HG03432 (cell line): ENCODE measurements at regions not wholly inside any gene's neighbourhood (a gene's known extent, or its start where the extent isn't known, plus 50 kb on each side); places are given as distances from the start of the nearest gene placed in this dataset.
A peak's percentile ranks its signal among the peaks of the same experiment; 100 is the strongest.

ENCODE experiments used
- ATAC-seq: cut with Tn5 transposase; IDR thresholded peaks from one replicate; pipeline ENCODE4 v1.9.1; 2021; ENCODE audit warnings: mild to moderate bottlenecking, moderate library complexity; ENCODE audit not compliant: unreplicated experiment

GRCh38 chr7:121575194-121575765, 179.2 kb upstream of the FAM3C start:
- no peak for ATAC-seq

- ATAC-seq, result no peak
Measured at GRCh38 chr7:121574109-121574508, 178.0 kb upstream of the FAM3C start.

DNA sequence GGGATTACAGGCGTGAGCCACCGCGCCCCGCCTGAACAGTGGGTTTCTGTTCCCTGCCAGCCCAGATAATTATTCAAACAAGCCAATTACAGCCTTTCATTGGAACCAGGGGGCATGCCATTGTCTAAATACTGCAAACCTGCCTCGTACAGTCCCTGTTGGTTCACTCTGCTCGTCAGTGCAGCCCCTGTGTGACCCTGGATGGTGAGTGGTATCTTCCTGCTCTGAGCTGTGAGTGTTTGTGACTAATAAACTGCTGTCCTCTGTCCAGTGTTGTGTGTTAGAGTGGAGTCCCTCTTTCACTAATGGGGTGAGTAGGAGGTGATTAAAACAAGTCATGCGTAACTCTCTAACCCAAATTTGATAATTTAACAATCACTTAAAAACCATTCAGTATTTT, 176.5 kb upstream of the FAM3C start:
- no peak for ATAC-seq

DNA sequence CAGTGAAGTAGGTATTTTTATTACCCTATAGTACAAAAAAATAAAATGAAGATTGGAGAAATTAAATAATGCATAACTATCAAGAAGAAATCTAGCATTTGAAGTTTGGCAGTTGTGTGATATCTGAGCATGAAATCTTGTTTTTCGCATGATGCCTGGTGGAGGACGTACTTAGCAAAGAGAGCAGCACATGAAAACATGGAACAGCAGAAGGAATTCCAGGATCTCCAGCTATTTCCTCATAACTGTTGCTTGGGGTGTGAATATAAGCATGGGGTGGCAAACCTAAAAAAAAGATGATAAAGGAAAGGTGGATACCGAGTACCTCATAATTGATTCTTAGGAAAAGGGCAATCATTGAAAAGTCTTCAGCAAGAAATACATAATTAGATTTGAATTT, 174.3 kb upstream of the FAM3C start:
- no peak for ATAC-seq

GRCh38 chr7:121563177-121563576, 167.1 kb upstream of the FAM3C start:
- no peak for ATAC-seq

- no peak for ATAC-seq
Measured at GRCh38 chr7:121562259-121562658, 166.2 kb upstream of the FAM3C start.

GRCh38 chr7:121561717-121562116, 165.6 kb upstream of the FAM3C start:
- no peak for ATAC-seq

DNA sequence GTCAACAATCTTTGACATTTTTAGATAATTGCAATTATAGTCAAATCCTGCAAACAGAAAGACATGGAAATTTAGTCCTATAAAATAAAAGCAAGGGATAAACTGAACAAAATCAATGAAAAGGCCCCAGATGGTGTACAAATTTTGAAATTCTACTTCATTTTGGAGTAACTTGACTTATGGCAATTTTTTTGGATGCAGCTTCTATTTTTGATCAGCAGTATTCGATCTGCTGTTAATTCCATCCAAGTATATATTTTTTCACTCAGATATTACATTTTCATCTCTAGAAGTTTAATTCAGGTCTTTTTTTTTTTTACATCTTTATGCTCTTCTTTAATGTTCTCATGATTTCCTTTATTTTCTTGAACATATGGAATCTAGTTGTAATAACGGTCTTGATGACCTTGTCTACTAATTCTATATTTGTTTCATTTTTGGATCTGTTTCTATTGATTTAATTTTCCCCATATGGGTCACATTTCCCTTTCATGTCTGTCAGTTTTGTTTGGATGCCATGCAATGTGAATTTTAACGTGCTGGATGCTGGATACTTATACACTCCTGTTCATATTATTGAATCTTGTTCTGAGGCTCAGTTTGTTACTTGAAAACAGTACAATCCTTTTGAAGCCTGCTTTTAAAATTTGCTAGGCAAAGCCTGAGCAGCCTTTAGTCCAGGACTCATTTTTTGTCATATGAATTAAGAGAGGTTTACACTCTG, 164.3 kb upstream of the FAM3C start:
- no peak for ATAC-seq

DNA sequence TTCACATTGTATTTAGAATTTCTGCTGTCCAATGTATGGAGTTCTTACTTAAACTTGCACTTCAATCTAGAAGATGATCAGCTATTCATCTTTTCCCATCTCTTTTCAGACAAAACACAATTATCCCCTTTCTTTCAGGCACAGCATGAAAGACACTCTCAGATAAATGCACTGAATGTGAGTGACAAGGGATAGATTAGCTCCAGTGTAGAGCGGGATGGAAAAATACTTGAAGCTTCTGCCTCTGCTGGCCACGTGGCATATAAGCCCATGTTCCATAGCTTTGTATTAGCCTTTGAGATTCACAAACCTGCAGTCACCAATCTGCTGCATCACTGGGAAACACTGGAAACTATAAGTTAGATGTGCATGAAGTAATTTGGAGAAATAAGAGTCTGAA, 162.2 kb upstream of the FAM3C start:
- no peak for ATAC-seq

GRCh38 chr7:121557034-121557892, 161.2 kb upstream of the FAM3C start:
- no peak for ATAC-seq

- ATAC-seq, result no peak
Measured at GRCh38 chr7:121555558-121555957, 159.4 kb upstream of the FAM3C start.

- peak; percentile 78 for ATAC-seq
Measured at GRCh38 chr7:121547544-121548092, 151.5 kb upstream of the FAM3C start.

- no peak for ATAC-seq
Measured at GRCh38 chr7:121546632-121547543, 150.8 kb upstream of the FAM3C start.

- ATAC-seq, result no peak
Measured at GRCh38 chr7:121545418-121545817, 149.3 kb upstream of the FAM3C start.

- ATAC-seq, result peak; percentile 84
Measured at GRCh38 chr7:121544726-121545125, 148.6 kb upstream of the FAM3C start.

DNA sequence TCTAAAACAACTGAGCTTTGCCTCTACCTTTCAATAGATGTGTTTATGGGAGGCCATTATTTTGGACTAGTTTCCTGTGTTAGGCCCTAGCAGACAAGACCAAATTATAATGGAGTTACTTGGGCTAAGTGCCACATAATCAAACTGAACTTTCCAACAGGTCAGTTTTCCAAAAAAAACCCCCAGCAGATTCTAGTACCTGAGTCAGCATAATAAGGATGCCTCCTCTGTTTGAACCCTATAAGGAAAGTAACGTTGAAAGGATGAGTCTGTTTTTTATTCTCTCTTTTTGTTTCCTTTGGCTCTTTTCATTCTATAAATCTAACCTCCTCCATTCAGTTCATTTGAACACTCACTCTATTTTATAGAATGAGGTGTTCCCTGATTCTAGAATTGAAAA, 148.1 kb upstream of the FAM3C start:
- no peak for ATAC-seq

DNA sequence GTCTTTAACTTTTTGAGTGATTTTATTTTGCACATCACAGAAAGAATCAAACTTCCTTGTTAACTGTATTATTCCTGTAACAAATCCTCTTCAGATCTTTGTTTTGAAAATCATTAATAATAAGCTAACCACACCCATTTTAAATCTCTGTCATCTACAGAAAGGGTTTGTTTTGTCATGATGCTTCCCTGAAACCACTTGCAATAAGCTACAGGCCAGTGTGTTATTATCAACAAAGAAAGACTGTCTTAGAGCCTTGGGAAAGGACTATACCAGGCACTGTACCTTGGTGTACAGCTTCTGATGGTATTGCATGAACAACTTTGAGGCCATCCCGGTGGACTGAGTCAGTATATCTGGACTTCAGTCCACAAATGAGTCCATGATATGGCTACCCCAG, 145.3 kb upstream of the FAM3C start:
- no peak for ATAC-seq

DNA sequence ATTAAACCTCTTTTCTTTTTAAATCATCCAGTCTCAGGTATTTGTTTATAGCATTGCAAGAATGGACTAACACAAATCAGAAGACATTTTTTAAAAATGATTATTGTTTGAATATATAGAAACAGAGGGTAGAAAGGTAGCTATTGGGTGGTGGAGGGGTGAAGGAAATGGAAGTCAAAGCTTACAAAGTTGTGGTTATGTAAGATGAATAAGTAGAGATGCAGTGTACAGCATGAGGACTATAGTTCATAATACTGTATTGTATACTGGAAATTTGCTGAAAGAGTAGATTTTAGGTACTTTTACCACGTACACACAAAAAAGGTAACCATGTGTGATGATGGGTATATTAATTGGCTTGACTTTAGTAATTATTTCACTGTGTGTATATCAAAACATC, 144.0 kb upstream of the FAM3C start:
- ATAC-seq, result no peak

DNA sequence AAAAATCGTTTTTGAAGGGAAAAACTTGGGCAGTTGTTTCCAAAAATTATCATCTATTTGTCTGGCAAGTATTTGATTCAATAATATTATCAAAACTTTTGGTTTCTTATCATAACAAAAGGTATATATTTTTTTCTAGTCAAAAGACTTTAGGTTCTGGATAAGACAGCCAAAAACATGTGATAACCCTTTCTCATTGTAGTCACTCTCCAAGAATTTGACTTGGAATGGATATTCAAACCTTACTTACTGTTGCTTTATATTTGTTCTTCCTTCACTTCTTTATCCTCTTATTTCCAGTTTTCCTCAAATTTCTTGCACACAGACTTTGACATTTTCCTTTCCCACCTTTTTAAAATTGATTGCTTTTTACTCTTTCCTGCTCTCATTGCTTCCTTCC, 140.9 kb upstream of the FAM3C start:
- no peak for ATAC-seq

DNA sequence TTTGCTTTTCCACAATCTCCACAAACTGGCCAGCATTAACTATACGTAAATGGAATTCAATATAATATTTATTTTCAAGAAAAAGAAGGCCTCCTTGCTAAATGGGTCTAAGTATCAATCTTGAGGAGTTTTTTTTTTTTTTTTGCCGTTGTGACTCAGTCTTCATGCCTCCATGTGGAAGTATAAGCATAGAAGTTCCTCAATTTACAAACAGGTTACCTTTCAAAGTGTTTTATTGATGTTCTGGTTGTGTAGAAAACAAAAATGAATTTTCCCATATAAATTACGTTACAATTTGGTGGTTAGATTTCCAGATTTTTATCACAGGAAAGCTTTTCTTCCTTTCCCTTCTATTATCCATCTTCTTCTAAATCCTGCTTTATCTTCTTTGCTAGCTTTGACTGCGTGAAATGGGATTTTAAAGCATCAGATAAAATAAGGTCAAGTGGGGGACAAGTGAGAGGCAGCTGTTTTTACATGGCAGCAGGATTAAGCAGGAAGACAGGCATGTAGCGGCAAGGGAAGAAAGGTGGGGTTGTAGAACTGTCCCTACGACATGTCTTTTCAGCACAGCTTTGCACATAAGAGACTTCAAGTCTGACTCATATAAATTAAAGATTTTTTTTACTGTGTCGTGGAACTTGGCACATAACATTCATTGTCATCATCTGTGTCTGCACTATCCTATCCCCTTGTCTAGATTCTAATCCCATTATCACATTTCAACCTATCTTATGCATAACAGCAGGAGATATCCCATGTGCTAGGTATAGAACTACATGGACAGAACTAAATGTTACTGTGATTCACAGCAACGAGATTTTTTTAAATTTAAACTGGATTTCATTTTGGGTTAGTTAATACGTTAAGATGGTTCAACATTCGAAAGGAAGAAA, 135.3 kb upstream of the FAM3C start:
- no peak for ATAC-seq
